IMR-90 (cell line): ENCODE measurements at regions not wholly inside any gene's neighbourhood (a gene's known extent, or its start where the extent isn't known, plus 50 kb on each side); places are given as distances from the start of the nearest gene placed in this dataset.

Experiments
- ATAC-seq: fragments of 200-7000 bp; cut with Tn5 transposase; 2 replicates; pipeline ENCODE4 v1.9.1; 2020; ENCODE audit warnings: low read depth, mild to moderate bottlenecking, moderate library complexity
- BruUV-seq: library from RNA; stranded (reverse); fragments of 400-500 nt; replicated peaks from 2 replicates; lab custom pipeline; 2021; lab: Mats Ljungman, UMichigan
- CTCF ChIA-PET: fragments of 300-600 bp; formaldehyde crosslinking; extraction: SDS; loops from one replicate; lab custom pipeline; 2021; ENCODE audit warnings: antibody characterized with exemption; lab: Yijun Ruan, JAX
- POLR2A ChIA-PET: fragments of 300-600 bp; sonication (Branson Sonifier 250); formaldehyde crosslinking; loops from one replicate; lab custom pipeline; 2022; ENCODE audit warnings: antibody characterized with exemption; ENCODE audit not compliant: unreplicated experiment; lab: Charles Lee
- DNase-seq: peaks from one replicate; pipeline ENCODE4 v3.0.0; 2013
- H2AFZ ChIP-seq: replicated peaks from 2 replicates; pipeline ENCODE3; 2013; ENCODE audit warnings: low read length, mild to moderate bottlenecking; ENCODE audit not compliant: poor library complexity
- H2AK5ac ChIP-seq: 2 replicates; pipeline ENCODE4 v1.6.1; 2013; ENCODE audit warnings: low read depth, low read length, inconsistent platforms
- H2AK9ac ChIP-seq: replicated peaks from 2 replicates; pipeline ENCODE3; 2013; ENCODE audit warnings: mild to moderate bottlenecking, low read depth, low read length, moderate library complexity; ENCODE audit not compliant: poor library complexity
- H2BK120ac ChIP-seq: 2 replicates; pipeline ENCODE4 v1.6.1; 2013; ENCODE audit warnings: low read depth, low read length, inconsistent platforms
- H2BK15ac ChIP-seq: 3 replicates; pipeline ENCODE4 v1.6.1; 2013; ENCODE audit warnings: low read depth, low read length, inconsistent platforms
- H2BK20ac ChIP-seq: 2 replicates; pipeline ENCODE4 v1.6.1; 2013; ENCODE audit warnings: low read depth, mild to moderate bottlenecking, inconsistent platforms, low read length, moderate library complexity
- H2BK5ac ChIP-seq: 2 replicates; pipeline ENCODE4 v1.6.1; 2013; ENCODE audit warnings: mild to moderate bottlenecking, low read depth, low read length, inconsistent platforms; ENCODE audit not compliant: poor library complexity, severe bottlenecking
- H3K14ac ChIP-seq: replicated peaks from 2 replicates; pipeline ENCODE4 v1.6.1; 2013; ENCODE audit warnings: low read depth, low read length, inconsistent platforms
- H3K18ac ChIP-seq: 2 replicates; pipeline ENCODE4 v1.6.1; 2013; ENCODE audit warnings: low read depth, low read length, control low read depth
- H3K23ac ChIP-seq: 2 replicates; pipeline ENCODE4 v1.6.1; 2013; ENCODE audit warnings: low read depth, low read length, inconsistent platforms
- H3K27ac ChIP-seq: 2 replicates; pipeline ENCODE4 v1.5.1; 2013; ENCODE audit warnings: mild to moderate bottlenecking, control low read depth, low read length; ENCODE audit not compliant: insufficient read depth
- H3K27me3 ChIP-seq: 2 replicates; pipeline ENCODE4 v1.6.1; 2013; ENCODE audit warnings: low read length; ENCODE audit not compliant: control insufficient read depth, insufficient read depth
- H3K36me3 ChIP-seq: 2 replicates; pipeline ENCODE4 v1.6.1; 2013; ENCODE audit warnings: low read length, mixed read lengths; ENCODE audit not compliant: control insufficient read depth, insufficient read depth
- H3K4ac ChIP-seq: 2 replicates; pipeline ENCODE4 v1.6.1; 2013; ENCODE audit warnings: low read depth, low read length, inconsistent platforms
- H3K4me1 ChIP-seq: 2 replicates; pipeline ENCODE4 v1.6.1; 2013; ENCODE audit warnings: low read length, mixed read lengths; ENCODE audit not compliant: control insufficient read depth, insufficient read depth
- H3K4me2 ChIP-seq: 2 replicates; pipeline ENCODE4 v1.6.1; 2013; ENCODE audit warnings: low read depth, mild to moderate bottlenecking, control low read depth, low read length, moderate library complexity
- H3K4me3 ChIP-seq: 2 replicates; pipeline ENCODE4 v1.5.1; 2013; ENCODE audit warnings: low read depth, mild to moderate bottlenecking, control low read depth, low read length, moderate library complexity; ENCODE audit not compliant: insufficient read depth
- H3K56ac ChIP-seq: 2 replicates; pipeline ENCODE4 v1.6.1; 2013; ENCODE audit warnings: low read length, inconsistent platforms; ENCODE audit not compliant: insufficient read depth; ENCODE audit errors: extremely low read depth
- H3K79me1 ChIP-seq, 2 experiments: 2 replicates each; pipeline ENCODE4 v1.6.1; 2013; ENCODE audit warnings: low read length in 2 of 2, inconsistent platforms in 1 of 2, low read depth in 1 of 2
- H3K9ac ChIP-seq: 2 replicates; pipeline ENCODE4 v1.6.1; 2013; ENCODE audit warnings: low read depth, low read length, control low read depth
- H3K9me1 ChIP-seq: 2 replicates; pipeline ENCODE4 v1.6.1; 2013; ENCODE audit warnings: low read length, inconsistent platforms; ENCODE audit not compliant: insufficient read depth
- H3K9me3 ChIP-seq: 2 replicates; pipeline ENCODE4 v1.6.1; 2013; ENCODE audit warnings: low read length; ENCODE audit not compliant: control insufficient read depth, insufficient read depth
- H4K20me1 ChIP-seq: 2 replicates; pipeline ENCODE4 v1.6.1; 2013; ENCODE audit warnings: low read length, inconsistent platforms; ENCODE audit not compliant: insufficient read depth
- H4K5ac ChIP-seq: 2 replicates; pipeline ENCODE4 v1.6.1; 2013; ENCODE audit warnings: mild to moderate bottlenecking, low read depth, low read length, control low read depth
- H4K8ac ChIP-seq, 2 experiments: 2 replicates each; pipeline ENCODE4 v1.6.1; 2013; ENCODE audit warnings: low read depth in 2 of 2, low read length in 2 of 2, control low read depth in 1 of 2, inconsistent platforms in 1 of 2
- H4K91ac ChIP-seq: 2 replicates; pipeline ENCODE4 v1.6.1; 2013; ENCODE audit warnings: low read depth, low read length, inconsistent platforms; ENCODE audit not compliant: insufficient read depth
- BHLHE40 ChIP-seq: fragments of 150-350 bp; IDR thresholded peaks from 2 replicates; pipeline ENCODE4 v1.6.1; 2016; ENCODE audit warnings: mild to moderate bottlenecking, low read depth, low read length
- CHD1 ChIP-seq: IDR thresholded peaks from 2 replicates; pipeline ENCODE4 v1.6.1; 2012; ENCODE audit warnings: low read depth, low read length, improper control_type of control experiment
- CTCF ChIP-seq: conservative IDR thresholded peaks from 2 replicates; pipeline ENCODE4 v1.5.1; 2012; ENCODE audit warnings: mild to moderate bottlenecking, low read depth, low read length, improper control_type of control experiment
- FOS ChIP-seq: fragments of 150-350 bp; IDR thresholded peaks from 2 replicates; pipeline ENCODE4 v1.6.1; 2016; ENCODE audit warnings: low read depth, low read length
- MAFK ChIP-seq: IDR thresholded peaks from 2 replicates; pipeline ENCODE4 v1.6.1; 2012; ENCODE audit warnings: low read depth, low read length, improper control_type of control experiment
- POLR2A ChIP-seq: IDR thresholded peaks from 2 replicates; pipeline ENCODE4 v1.6.1; 2012; ENCODE audit warnings: mild to moderate bottlenecking, low read depth, low read length
- RCOR1 ChIP-seq: IDR thresholded peaks from 2 replicates; pipeline ENCODE4 v1.6.1; 2012; ENCODE audit warnings: mild to moderate bottlenecking, low read length, improper control_type of control experiment; ENCODE audit not compliant: insufficient replicate concordance
- SMC3 ChIP-seq: fragments of 150-350 bp; IDR thresholded peaks from 2 replicates; pipeline ENCODE4 v1.6.1; 2016; ENCODE audit warnings: low read depth, mild to moderate bottlenecking, antibody characterized with exemption, low read length, moderate library complexity
- WGBS, 2 experiments: methylation state at CpG; one replicate each; pipeline versions ENCODE4 v1.1.5 to v1.1.7; 2013; ENCODE audit warnings: missing lambda C conversion rate in 2 of 2; ENCODE audit not compliant: insufficient read length in 1 of 2; ENCODE audit errors: extremely low coverage in 2 of 2; 5-methylcytosine and 5-hydroxymethylcytosine counted together
- dilution Hi-C: fragments of 300-500 bp; cut with HindIII; formaldehyde crosslinking; loops from one replicate; pipeline ENCODE4 v1.14.3; 2018; ENCODE audit warnings: low sequenced_read_pairs; ENCODE audit not compliant: unreplicated experiment
- in situ Hi-C: fragments of 300-500 bp; cut with MboI; formaldehyde crosslinking; loops from 3 replicates; pipeline ENCODE4 v1.14.3; 2019; ENCODE audit warnings: low sequenced_read_pairs, inconsistent platforms, mixed read lengths
- intact Hi-C: fragments of 100-400 bp; cut with micrococcal nuclease; formaldehyde crosslinking; loops from 2 replicates; pipeline ENCODE4 v1.10.0; 2022

- no peak overlapping the region for H3K4ac ChIP-seq
- no TSS peak for BruUV-seq
- no peak overlapping the region for H3K4me2 ChIP-seq
- H3K4me1 ChIP-seq = no peaks in the 10 kb centered on the region
- POLR2A ChIA-PET = no interaction called here
- no peaks in the 10 kb centered on the region for H3K27me3 ChIP-seq
- no peak for DNase-seq
- H3K18ac ChIP-seq = no peak overlapping the region
- no peak overlapping the region for H3K27ac ChIP-seq
- no peak overlapping the region for H2BK15ac ChIP-seq
- H2BK5ac ChIP-seq = no peak overlapping the region
- H3K4me3 ChIP-seq = no peak overlapping the region
- no peaks in the 10 kb centered on the region for H3K9me1 ChIP-seq
- H2AK9ac ChIP-seq = no peak overlapping the region
- no peak overlapping the region for H4K8ac ChIP-seq
- H2AK5ac ChIP-seq = no peak overlapping the region
- WGBS, 2 experiments = no CpG with 5 or more reads among the region's 5 CpGs
- in situ Hi-C loops = no loop called here
- dilution Hi-C loops = no loop called here
- H3K14ac ChIP-seq = no peak overlapping the region
- H3K9me3 ChIP-seq = peaks cover 2% of the 10 kb centered on the region; the same call in 1 of the 2 replicates
- no peak overlapping the region for H2BK120ac ChIP-seq
- ATAC-seq = no peak
- no peak overlapping the region for H3K9ac ChIP-seq
- no peaks in the 10 kb centered on the region for H3K79me1 ChIP-seq
- intact Hi-C loops = no loop called here
- no peak overlapping the region for H2BK20ac ChIP-seq
- H4K20me1 ChIP-seq = no peaks in the 10 kb centered on the region
- H3K36me3 ChIP-seq = no peaks in the 10 kb centered on the region
- CTCF ChIA-PET = no interaction called here
- H4K91ac ChIP-seq = no peak overlapping the region
- no peak overlapping the region for H4K5ac ChIP-seq
- no peak overlapping the region for H3K56ac ChIP-seq
- no peak overlapping the region for H2AFZ ChIP-seq
- H3K23ac ChIP-seq = no peak overlapping the region
- TF ChIP-seq RCOR1 (no peak), POLR2A (no peak), MAFK (no peak), FOS (no peak), SMC3 (no peak), BHLHE40 (no peak), CTCF (no peak), CHD1 (no peak)
These were observed 1232.5 kb upstream of the SEL1L start for GRCh38 chr14:82766123-82766522.
